ENCODE measurements at regions not wholly inside any gene's neighbourhood (a gene's known extent, or its start where the extent isn't known, plus 50 kb on each side); places are given as distances from the start of the nearest gene placed in this dataset.

GRCh38 chr2:164080486-164080885 is 344.7 kb upstream of the FIGN start:
- TF ChIP-seq, protein P1, sequence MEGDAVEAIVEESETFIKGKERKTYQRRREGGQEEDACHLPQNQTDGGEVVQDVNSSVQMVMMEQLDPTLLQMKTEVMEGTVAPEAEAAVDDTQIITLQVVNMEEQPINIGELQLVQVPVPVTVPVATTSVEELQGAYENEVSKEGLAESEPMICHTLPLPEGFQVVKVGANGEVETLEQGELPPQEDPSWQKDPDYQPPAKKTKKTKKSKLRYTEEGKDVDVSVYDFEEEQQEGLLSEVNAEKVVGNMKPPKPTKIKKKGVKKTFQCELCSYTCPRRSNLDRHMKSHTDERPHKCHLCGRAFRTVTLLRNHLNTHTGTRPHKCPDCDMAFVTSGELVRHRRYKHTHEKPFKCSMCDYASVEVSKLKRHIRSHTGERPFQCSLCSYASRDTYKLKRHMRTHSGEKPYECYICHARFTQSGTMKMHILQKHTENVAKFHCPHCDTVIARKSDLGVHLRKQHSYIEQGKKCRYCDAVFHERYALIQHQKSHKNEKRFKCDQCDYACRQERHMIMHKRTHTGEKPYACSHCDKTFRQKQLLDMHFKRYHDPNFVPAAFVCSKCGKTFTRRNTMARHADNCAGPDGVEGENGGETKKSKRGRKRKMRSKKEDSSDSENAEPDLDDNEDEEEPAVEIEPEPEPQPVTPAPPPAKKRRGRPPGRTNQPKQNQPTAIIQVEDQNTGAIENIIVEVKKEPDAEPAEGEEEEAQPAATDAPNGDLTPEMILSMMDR (IDR thresholded peaks at IDR 0.05; ENCODE audit: low read depth, low read length) = no peak
- no peak for DNase-seq (ENCODE audit: low read depth, low spot score)
- H3K4me3 ChIP-seq (ENCODE audit: low read depth, low read length) = no peak overlapping the region
- in situ Hi-C loops (cut with HindIII; ENCODE audit: low sequenced_read_pairs) = no loop called here

DNA sequence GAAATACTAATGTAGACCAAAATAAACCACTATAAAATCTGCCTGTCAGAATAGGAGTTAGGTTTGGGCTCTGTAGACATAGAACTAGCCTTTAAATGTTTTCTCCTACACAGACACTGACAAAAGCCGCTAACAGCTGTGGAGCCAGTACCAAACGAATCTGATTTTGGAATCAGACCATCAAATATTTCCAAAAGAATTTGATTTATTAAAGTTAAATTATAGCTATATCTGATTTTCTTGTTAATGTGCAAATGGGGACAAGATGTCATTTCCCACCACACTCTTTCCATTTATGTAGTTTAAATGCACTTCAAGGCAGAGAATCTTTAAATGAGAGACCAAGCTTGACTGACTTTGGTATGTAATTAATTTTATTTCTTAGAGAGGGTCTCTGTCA is 343.4 kb upstream of the FIGN start:
- no peak for DNase-seq (ENCODE audit: low read depth, low spot score)
- in situ Hi-C loops (cut with HindIII; ENCODE audit: low sequenced_read_pairs) = no loop called here

GRCh38 chr2:164078421-164078820 is 342.6 kb upstream of the FIGN start:
- TF ChIP-seq, protein P1 (IDR thresholded peaks at IDR 0.05; ENCODE audit: low read depth, low read length) = no peak
- in situ Hi-C loops (cut with HindIII; ENCODE audit: low sequenced_read_pairs) = no loop called here

More for the DNA sequence above, 343.4 kb upstream of the FIGN start:
- TF ChIP-seq, protein P1 (IDR thresholded peaks at IDR 0.05; ENCODE audit: low read depth, low read length) = no peak
- H3K4me3 ChIP-seq (ENCODE audit: low read depth, low read length) = no peak overlapping the region

GRCh38 chr2:164073101-164074074 is 337.6 kb upstream of the FIGN start:
- in situ Hi-C loops (cut with HindIII; ENCODE audit: low sequenced_read_pairs) = no loop called here
- TF ChIP-seq, protein P1 (IDR thresholded peaks at IDR 0.05; ENCODE audit: low read depth, low read length) = no peak
- H3K4me3 ChIP-seq (ENCODE audit: low read depth, low read length) = no peak overlapping the region
- peak; percentile 19 for DNase-seq (ENCODE audit: low read depth, low spot score)

More at GRCh38 chr2:164078421-164078820, 342.6 kb upstream of the FIGN start:
- DNase-seq (ENCODE audit: low read depth, low spot score) = no peak
- no peak overlapping the region for H3K4me3 ChIP-seq (ENCODE audit: low read depth, low read length)

DNA sequence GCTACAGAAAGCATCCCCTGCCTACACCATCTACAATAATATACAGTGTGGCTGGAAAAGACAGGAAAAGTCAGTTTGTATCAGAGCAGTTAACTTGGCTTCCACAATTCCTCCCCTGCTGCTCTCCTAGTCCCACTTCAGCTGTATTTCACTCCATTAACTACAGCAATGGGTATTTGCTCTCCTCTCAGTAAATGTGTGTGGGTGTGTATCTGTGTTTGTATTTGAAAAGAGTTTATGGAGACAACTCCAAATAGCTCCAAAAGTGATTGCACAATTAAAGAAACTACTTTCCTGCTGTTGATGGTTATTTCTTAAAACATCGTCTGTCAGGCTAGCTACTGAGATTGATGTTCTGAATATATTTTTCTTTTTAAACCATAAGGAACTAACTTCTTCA is 333.7 kb upstream of the FIGN start:
- TF ChIP-seq, protein P1 (IDR thresholded peaks at IDR 0.05; ENCODE audit: low read depth, low read length) = no peak
- H3K4me3 ChIP-seq (ENCODE audit: low read depth, low read length) = no peak overlapping the region
- in situ Hi-C loops (cut with HindIII; ENCODE audit: low sequenced_read_pairs) = no loop called here
- no peak for DNase-seq (ENCODE audit: low read depth, low spot score)

- H3K4me3 ChIP-seq (ENCODE audit: low read depth, low read length) = no peak overlapping the region
- no peak for DNase-seq (ENCODE audit: low read depth, low spot score)
- in situ Hi-C loops (cut with HindIII; ENCODE audit: low sequenced_read_pairs) = no loop called here
- TF ChIP-seq, protein P1 (IDR thresholded peaks at IDR 0.05; ENCODE audit: low read depth, low read length) = no peak
Measured at GRCh38 chr2:164068063-164068462, 332.3 kb upstream of the FIGN start.
